Endothelial cell of umbilical vein (primary cell): ENCODE measurements at regions not wholly inside any gene's neighbourhood (a gene's known extent, or its start where the extent isn't known, plus 50 kb on each side); places are given as distances from the start of the nearest gene placed in this dataset.

Experiments
- BruUV-seq: library from RNA; stranded (reverse); fragments of 400-500 nt; replicated peaks from 2 replicates; lab custom pipeline; 2021; lab: Mats Ljungman, UMichigan
- CTCF ChIA-PET: fragments of 300-600, 350-600 bp; sonication (Branson Sonifier 250); formaldehyde crosslinking; loops from one replicate; lab custom pipeline; 2021; ENCODE audit warnings: antibody characterized with exemption, inconsistent platforms; lab: Charles Lee
- POLR2A ChIA-PET: fragments of 300-600, 350-600 bp; sonication (Branson Sonifier 250); formaldehyde crosslinking; loops from one replicate; lab custom pipeline; 2021; ENCODE audit warnings: antibody characterized with exemption, inconsistent platforms; lab: Charles Lee
- DNase-seq: peaks from one replicate; pipeline ENCODE4 v3.0.0-alpha.2; 2011; ENCODE audit warnings: low read depth, low spot score
- FAIRE-seq: peaks from 2 replicates; lab custom pipeline; 2011; peaks lifted over from hg19 to GRCh38; lab: Jason Lieb, UNC
- H2AFZ ChIP-seq: 2 replicates; pipeline ENCODE4 v1.6.0; 2012; ENCODE audit warnings: low read depth, low read length, control low read depth, inconsistent platforms
- H3K27ac ChIP-seq: 2 replicates; pipeline ENCODE4 v1.5.1; 2011; ENCODE audit warnings: low read depth, mild to moderate bottlenecking, control low read depth, low read length, moderate library complexity; ENCODE audit not compliant: insufficient read depth
- H3K27me3 ChIP-seq, 2 experiments: 2 replicates each; pipeline versions ENCODE4 v1.6.0 to v1.6.1; 2011; ENCODE audit warnings: low read length in 2 of 2, mixed read lengths in 1 of 2; ENCODE audit not compliant: control insufficient read depth in 2 of 2, insufficient read depth in 2 of 2
- H3K36me3 ChIP-seq, 2 experiments: 2 replicates in 1 of 2; 3 replicates in 1 of 2; pipeline ENCODE4 v1.5.1; 2011; ENCODE audit warnings: low read length in 2 of 2, mild to moderate bottlenecking in 1 of 2, moderate library complexity in 1 of 2; ENCODE audit not compliant: control insufficient read depth in 2 of 2, insufficient read depth in 2 of 2; ENCODE audit errors: extremely low read depth in 1 of 2
- H3K4me1 ChIP-seq: 3 replicates; pipeline ENCODE4 v1.5.1; 2011; ENCODE audit warnings: mild to moderate bottlenecking, low read length; ENCODE audit not compliant: control insufficient read depth, insufficient read depth; ENCODE audit errors: extremely low read depth
- H3K4me2 ChIP-seq: 2 replicates; pipeline ENCODE4 v1.6.1; 2011; ENCODE audit warnings: low read length, control low read depth, mixed read lengths; ENCODE audit not compliant: insufficient read depth
- H3K4me3 ChIP-seq, 3 experiments: fragments of 200-600 bp in 1 of 3; sonication (generic), shearing (Covaris generic) in 1 of 3; replicated peaks in 1 of 3; 2 replicates each; pipeline ENCODE4 v1.5.1; 2011 to 2016; ENCODE audit warnings: control low read depth in 3 of 3, low read length in 3 of 3, mild to moderate bottlenecking in 2 of 3, inconsistent platforms in 1 of 3, low read depth in 1 of 3, moderate library complexity in 1 of 3; ENCODE audit not compliant: insufficient read depth in 1 of 3
- H3K79me2 ChIP-seq: 2 replicates; pipeline ENCODE4 v1.6.0; 2012; ENCODE audit warnings: low read length, inconsistent platforms; ENCODE audit not compliant: control insufficient read depth, insufficient read depth
- H3K9ac ChIP-seq: replicated peaks from 2 replicates; pipeline ENCODE3; 2011; ENCODE audit warnings: low read length, control low read depth; ENCODE audit not compliant: insufficient read depth; ENCODE audit errors: extremely low read depth
- H3K9me1 ChIP-seq: replicated peaks from 3 replicates; pipeline ENCODE4 v1.6.0; 2011; ENCODE audit warnings: mild to moderate bottlenecking, low read length; ENCODE audit not compliant: control insufficient read depth, insufficient read depth; ENCODE audit errors: extremely low read depth
- H3K9me3 ChIP-seq: replicated peaks from 2 replicates; pipeline ENCODE4 v1.5.1; 2012; ENCODE audit warnings: low read length, inconsistent platforms; ENCODE audit not compliant: control insufficient read depth, insufficient read depth
- H4K20me1 ChIP-seq: replicated peaks from 2 replicates; pipeline ENCODE3; 2011; ENCODE audit warnings: mild to moderate bottlenecking, low read length; ENCODE audit not compliant: control insufficient read depth, insufficient read depth; ENCODE audit errors: extremely low read depth
- CTCF ChIP-seq, 2 donors: IDR thresholded peaks; 1 replicate in 1 of 2; 2 replicates in 1 of 2; pipeline ENCODE4 v1.5.1; 2011; ENCODE audit warnings: low read length in 2 of 2, mild to moderate bottlenecking in 2 of 2, moderate library complexity in 2 of 2, control low read depth in 1 of 2, inconsistent platforms in 1 of 2, low read depth in 1 of 2; ENCODE audit not compliant: insufficient read depth in 1 of 2; ENCODE audit errors: extremely low read depth in 1 of 2
- EZH2 ChIP-seq: IDR thresholded peaks from 2 replicates; pipeline ENCODE4 v1.6.1; 2012; ENCODE audit warnings: borderline replicate concordance, low read depth, mild to moderate bottlenecking, moderate library complexity, low read length, inconsistent platforms; ENCODE audit not compliant: severe bottlenecking
- FOS ChIP-seq: IDR thresholded peaks from 2 replicates; pipeline ENCODE4 v1.6.1; 2011; ENCODE audit warnings: mild to moderate bottlenecking, low read length, moderate library complexity, borderline replicate concordance; ENCODE audit not compliant: insufficient read depth
- GATA2 ChIP-seq: IDR thresholded peaks from 2 replicates; pipeline ENCODE4 v1.7.0; 2011; ENCODE audit warnings: low read depth, mild to moderate bottlenecking, moderate library complexity, mixed read lengths, low read length; ENCODE audit not compliant: insufficient read length, insufficient read depth
- JUN ChIP-seq: IDR thresholded peaks from 2 replicates; pipeline ENCODE4 v1.6.1; 2011; ENCODE audit warnings: borderline replicate concordance, low read depth; ENCODE audit not compliant: insufficient read length, insufficient read depth
- MAX ChIP-seq: IDR thresholded peaks from 2 replicates; pipeline ENCODE4 v1.6.1; 2011; ENCODE audit not compliant: insufficient read depth, insufficient read length
- MYC ChIP-seq: IDR thresholded peaks from one replicate; pipeline ENCODE4 v1.6.1; 2011; ENCODE audit warnings: mild to moderate bottlenecking, low read depth, low read length
- POLR2A ChIP-seq: IDR thresholded peaks from 2 replicates; pipeline ENCODE4 v1.6.1; 2012; ENCODE audit warnings: low read depth, mild to moderate bottlenecking, control low read depth, low read length
- POLR2AphosphoS5 ChIP-seq: IDR thresholded peaks from 2 replicates; pipeline ENCODE4 v1.6.1; 2012; ENCODE audit warnings: low read depth, mild to moderate bottlenecking, control low read depth, low read length, moderate library complexity; ENCODE audit not compliant: insufficient read depth
- dilution Hi-C: fragments of 300-500 bp; cut with MboI; formaldehyde crosslinking; loops from one replicate; pipeline ENCODE4 v1.15.0; 2019; ENCODE audit warnings: low sequenced_read_pairs; ENCODE audit not compliant: extremely low pct_ligation_motif_present
- intact Hi-C: fragments of 100-400 bp; cut with micrococcal nuclease; formaldehyde crosslinking; loops from one replicate; pipeline ENCODE4 v1.10.0; 2022

- intact Hi-C loops (no loop called here), dilution Hi-C loops (no loop called here)
- Histone ChIP-seq H3K9me3 (no peaks in the 10 kb centered on the region), H3K9me1 (no peaks in the 10 kb centered on the region), H3K4me2 (no peak overlapping the region), H3K36me3 (no peaks in the 10 kb centered on the region), H3K79me2 (no peaks in the 10 kb centered on the region), H3K4me3 (no peak overlapping the region), H3K9ac (no peak overlapping the region), H3K27me3 (no peaks in the 10 kb centered on the region), H4K20me1 (no peaks in the 10 kb centered on the region), H3K4me1 (no peaks in the 10 kb centered on the region), H3K27ac (no peak overlapping the region), H2AFZ (no peak overlapping the region)
- ChIA-PET POLR2A (no interaction called here), CTCF (no interaction called here)
- TF ChIP-seq MAX, result no peak
- TF ChIP-seq JUN, result no peak
- no peak for TF ChIP-seq GATA2
- TF ChIP-seq CTCF (IDR thresholded peaks at IDR 0.05; ENCODE audit: extremely low read depth in 1 of 2, insufficient read depth in 1 of 2, low read depth in 1 of 2, low read length in 2 of 2), result no peak
- no peak for TF ChIP-seq POLR2A
- no peak for TF ChIP-seq POLR2AphosphoS5
- TF ChIP-seq MYC, result no peak
- TF ChIP-seq EZH2, result no peak
- no peak for TF ChIP-seq FOS
- FAIRE-seq (no peak), DNase-seq (no peak)
- BruUV-seq, result no TSS peak
These were observed 83.2 kb downstream of the MANEA start for GRCh38 chr6:95660544-95660943.
